Nucleus accumbens (tissue), 56 donors: ENCODE measurements at regions not wholly inside any gene's neighbourhood (a gene's known extent, or its start where the extent isn't known, plus 50 kb on each side); places are given as distances from the start of the nearest gene placed in this dataset.

ENCODE experiments used
- DNase-seq, 56 donors: peaks; one replicate each; lab custom pipeline; 2025; lab: John Stamatoyannopoulos, UW

GRCh38 chr20:11712639-11713160, 205.0 kb upstream of the BTBD3 start:
- peak in 1 of 56 donors; percentile 2 for DNase-seq

- DNase-seq = no peak
These were observed 202.8 kb upstream of the BTBD3 start for GRCh38 chr20:11714886-11715285.

- no peak for DNase-seq
These were observed 201.3 kb upstream of the BTBD3 start for GRCh38 chr20:11716239-11716944.

GRCh38 chr20:11716945-11717248, 200.8 kb upstream of the BTBD3 start:
- DNase-seq = no peak

GRCh38 chr20:11717562-11717961, 200.1 kb upstream of the BTBD3 start:
- DNase-seq = no peak

- no peak for DNase-seq
These were observed 199.1 kb upstream of the BTBD3 start for GRCh38 chr20:11718474-11719094.

- DNase-seq = no peak
These were observed 198.5 kb upstream of the BTBD3 start for GRCh38 chr20:11719153-11719552.

- no peak for DNase-seq
These were observed 196.3 kb upstream of the BTBD3 start for GRCh38 chr20:11721411-11721810.

- DNase-seq = no peak
These were observed 193.6 kb upstream of the BTBD3 start for GRCh38 chr20:11724097-11724496.

- peak in 2 of 56 donors; percentile 1 to 39 for DNase-seq
These were observed 191.7 kb upstream of the BTBD3 start for GRCh38 chr20:11726026-11726425.

GRCh38 chr20:11727708-11728107, 190.0 kb upstream of the BTBD3 start:
- DNase-seq = no peak

GRCh38 chr20:11728937-11729336, 188.8 kb upstream of the BTBD3 start:
- DNase-seq = no peak

- DNase-seq = no peak
These were observed 187.9 kb upstream of the BTBD3 start for GRCh38 chr20:11729806-11730205.

GRCh38 chr20:11734431-11734830, 183.3 kb upstream of the BTBD3 start:
- DNase-seq = no peak

- DNase-seq = no peak
These were observed 178.8 kb upstream of the BTBD3 start for GRCh38 chr20:11738852-11739251.

- DNase-seq = no peak
These were observed 176.7 kb upstream of the BTBD3 start for GRCh38 chr20:11740975-11741374.

- DNase-seq = no peak
These were observed 172.5 kb upstream of the BTBD3 start for GRCh38 chr20:11745145-11745544.

GRCh38 chr20:11748436-11748835, 169.3 kb upstream of the BTBD3 start:
- DNase-seq = no peak

GRCh38 chr20:11752336-11752735, 165.4 kb upstream of the BTBD3 start:
- DNase-seq = no peak

GRCh38 chr20:11753155-11753554, 164.5 kb upstream of the BTBD3 start:
- DNase-seq = no peak

GRCh38 chr20:11754451-11754850, 163.2 kb upstream of the BTBD3 start:
- DNase-seq = no peak

- DNase-seq = peak in 14 of 56 donors; percentile 1 to 24 (median 5)
These were observed 162.4 kb upstream of the BTBD3 start for GRCh38 chr20:11755071-11755841.
